ENCODE measurements at regions not wholly inside any gene's neighbourhood (a gene's known extent, or its start where the extent isn't known, plus 50 kb on each side); places are given as distances from the start of the nearest gene placed in this dataset.

GRCh38 chr3:124206225-124207055 is 214.5 kb upstream of the ROPN1 start:
- TF ChIP-seq FOXA1 (IDR thresholded peaks at IDR 0.05): no peak
- no peak for TF ChIP-seq CTCF (IDR thresholded peaks at IDR 0.05; ENCODE audit: low read depth, low read length, missing input control)
- TF ChIP-seq TAF1 (conservative IDR thresholded peaks at IDR 0.05): no peak
- TF ChIP-seq RAD21 (IDR thresholded peaks at IDR 0.05): no peak
- TF ChIP-seq SP1 (IDR thresholded peaks at IDR 0.05): no peak
- no peak for TF ChIP-seq GABPA (IDR thresholded peaks at IDR 0.05 in 1 of 2, conservative IDR thresholded peaks at IDR 0.05 in 1 of 2)

Data from liver (tissue), 3 donors.